ENCODE measurements at regions not wholly inside any gene's neighbourhood (a gene's known extent, or its start where the extent isn't known, plus 50 kb on each side); places are given as distances from the start of the nearest gene placed in this dataset.

DNA sequence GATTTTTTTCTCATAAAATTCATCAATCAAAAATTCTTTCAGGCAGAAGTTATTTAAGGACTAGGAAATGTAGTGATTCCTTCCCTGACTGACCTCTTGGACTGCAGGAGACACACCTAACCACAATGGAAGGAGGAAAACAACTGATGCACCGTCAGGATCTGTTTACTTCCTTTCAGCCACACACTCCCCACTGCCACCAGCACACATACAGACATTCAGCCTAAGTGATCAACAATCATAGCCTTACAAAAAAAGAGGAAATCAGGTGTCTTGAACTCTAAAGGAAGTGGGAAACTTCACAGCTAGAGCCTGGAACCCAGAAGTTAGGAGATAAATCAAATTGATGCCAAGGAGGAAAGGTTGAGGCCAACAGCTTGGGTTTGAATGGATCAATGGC is 213.5 kb upstream of the ACVR2A start:
- TF ChIP-seq, protein P1, sequence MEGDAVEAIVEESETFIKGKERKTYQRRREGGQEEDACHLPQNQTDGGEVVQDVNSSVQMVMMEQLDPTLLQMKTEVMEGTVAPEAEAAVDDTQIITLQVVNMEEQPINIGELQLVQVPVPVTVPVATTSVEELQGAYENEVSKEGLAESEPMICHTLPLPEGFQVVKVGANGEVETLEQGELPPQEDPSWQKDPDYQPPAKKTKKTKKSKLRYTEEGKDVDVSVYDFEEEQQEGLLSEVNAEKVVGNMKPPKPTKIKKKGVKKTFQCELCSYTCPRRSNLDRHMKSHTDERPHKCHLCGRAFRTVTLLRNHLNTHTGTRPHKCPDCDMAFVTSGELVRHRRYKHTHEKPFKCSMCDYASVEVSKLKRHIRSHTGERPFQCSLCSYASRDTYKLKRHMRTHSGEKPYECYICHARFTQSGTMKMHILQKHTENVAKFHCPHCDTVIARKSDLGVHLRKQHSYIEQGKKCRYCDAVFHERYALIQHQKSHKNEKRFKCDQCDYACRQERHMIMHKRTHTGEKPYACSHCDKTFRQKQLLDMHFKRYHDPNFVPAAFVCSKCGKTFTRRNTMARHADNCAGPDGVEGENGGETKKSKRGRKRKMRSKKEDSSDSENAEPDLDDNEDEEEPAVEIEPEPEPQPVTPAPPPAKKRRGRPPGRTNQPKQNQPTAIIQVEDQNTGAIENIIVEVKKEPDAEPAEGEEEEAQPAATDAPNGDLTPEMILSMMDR (IDR thresholded peaks at IDR 0.05), result no peak
- TF ChIP-seq POLR2A (IDR thresholded peaks at IDR 0.05), result no peak
